ENCODE measurements at regions not wholly inside any gene's neighbourhood (a gene's known extent, or its start where the extent isn't known, plus 50 kb on each side); places are given as distances from the start of the nearest gene placed in this dataset.

DNA sequence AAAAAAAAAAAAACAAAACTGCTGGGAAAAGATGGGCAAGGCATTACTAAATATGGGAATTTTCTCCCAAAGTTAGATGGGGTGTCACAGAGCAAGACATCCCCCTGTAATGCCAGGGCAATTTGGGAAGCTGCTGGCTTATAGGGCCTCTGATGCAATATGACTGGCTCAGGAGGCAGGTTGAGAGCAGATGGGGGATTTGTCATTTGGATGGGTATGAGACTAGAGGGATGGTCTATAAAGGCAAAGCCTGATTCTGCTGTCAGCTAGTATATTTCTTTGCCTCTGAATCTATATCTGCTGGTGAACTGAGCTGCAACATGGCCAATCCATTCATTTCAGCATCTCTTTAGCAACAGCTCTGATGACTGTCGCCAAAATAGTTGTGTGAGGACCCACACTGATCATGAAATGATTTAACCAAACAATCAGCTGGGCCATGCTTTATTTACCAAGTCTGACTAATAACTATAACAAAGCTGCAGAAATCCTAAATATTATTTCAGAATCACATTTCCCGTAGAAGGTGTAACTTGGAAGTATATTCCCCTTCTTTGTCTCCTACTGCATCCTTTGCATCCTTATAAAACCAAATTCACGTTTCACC is 455.1 kb upstream of the ZNF608 start:
- ATAC-seq, result no peak
- TF ChIP-seq, protein P1, sequence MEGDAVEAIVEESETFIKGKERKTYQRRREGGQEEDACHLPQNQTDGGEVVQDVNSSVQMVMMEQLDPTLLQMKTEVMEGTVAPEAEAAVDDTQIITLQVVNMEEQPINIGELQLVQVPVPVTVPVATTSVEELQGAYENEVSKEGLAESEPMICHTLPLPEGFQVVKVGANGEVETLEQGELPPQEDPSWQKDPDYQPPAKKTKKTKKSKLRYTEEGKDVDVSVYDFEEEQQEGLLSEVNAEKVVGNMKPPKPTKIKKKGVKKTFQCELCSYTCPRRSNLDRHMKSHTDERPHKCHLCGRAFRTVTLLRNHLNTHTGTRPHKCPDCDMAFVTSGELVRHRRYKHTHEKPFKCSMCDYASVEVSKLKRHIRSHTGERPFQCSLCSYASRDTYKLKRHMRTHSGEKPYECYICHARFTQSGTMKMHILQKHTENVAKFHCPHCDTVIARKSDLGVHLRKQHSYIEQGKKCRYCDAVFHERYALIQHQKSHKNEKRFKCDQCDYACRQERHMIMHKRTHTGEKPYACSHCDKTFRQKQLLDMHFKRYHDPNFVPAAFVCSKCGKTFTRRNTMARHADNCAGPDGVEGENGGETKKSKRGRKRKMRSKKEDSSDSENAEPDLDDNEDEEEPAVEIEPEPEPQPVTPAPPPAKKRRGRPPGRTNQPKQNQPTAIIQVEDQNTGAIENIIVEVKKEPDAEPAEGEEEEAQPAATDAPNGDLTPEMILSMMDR (IDR thresholded peaks at IDR 0.05), result no peak
- Histone ChIP-seq H3K9me3 (no peaks in the 10 kb centered on the region), H3K4me1 (ENCODE audit: low read depth) (peaks cover 4% of the 10 kb centered on the region), H3K36me3 (ENCODE audit: low read depth) (no peaks in the 10 kb centered on the region), H3K4me3 (no peak overlapping the region)
- no peak for DNase-seq
- intact Hi-C loops (cut with DNase I, micrococcal nuclease), result no loop called here

DNA sequence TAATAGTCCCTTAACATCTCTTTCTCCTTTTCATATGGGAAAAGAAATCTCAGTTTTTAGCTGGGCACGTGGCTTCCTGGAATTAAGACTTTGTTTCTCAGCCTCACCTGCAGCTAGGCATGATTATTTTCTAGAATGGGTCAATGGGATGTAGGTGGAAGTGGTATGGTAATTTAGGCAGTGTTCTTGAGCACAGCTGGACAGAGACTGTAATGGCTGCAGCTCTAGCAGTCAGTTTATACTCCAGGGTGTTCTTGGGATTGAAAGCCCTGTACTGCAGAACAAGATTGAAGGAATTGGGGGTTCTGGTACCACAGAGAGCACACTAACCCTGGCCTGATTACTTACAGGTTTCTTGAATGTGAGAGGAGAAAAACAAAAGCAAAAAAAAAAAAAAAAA is 455.9 kb upstream of the ZNF608 start:
- no peak for ATAC-seq
- no peak for DNase-seq
- Histone ChIP-seq H3K36me3 (ENCODE audit: low read depth) (no peaks in the 10 kb centered on the region), H3K4me1 (ENCODE audit: low read depth) (no peaks in the 10 kb centered on the region), H3K4me3 (no peak overlapping the region), H3K9me3 (no peaks in the 10 kb centered on the region)
- intact Hi-C loops (cut with DNase I, micrococcal nuclease), result no loop called here
- TF ChIP-seq, protein P1 (IDR thresholded peaks at IDR 0.05), result no peak

DNA sequence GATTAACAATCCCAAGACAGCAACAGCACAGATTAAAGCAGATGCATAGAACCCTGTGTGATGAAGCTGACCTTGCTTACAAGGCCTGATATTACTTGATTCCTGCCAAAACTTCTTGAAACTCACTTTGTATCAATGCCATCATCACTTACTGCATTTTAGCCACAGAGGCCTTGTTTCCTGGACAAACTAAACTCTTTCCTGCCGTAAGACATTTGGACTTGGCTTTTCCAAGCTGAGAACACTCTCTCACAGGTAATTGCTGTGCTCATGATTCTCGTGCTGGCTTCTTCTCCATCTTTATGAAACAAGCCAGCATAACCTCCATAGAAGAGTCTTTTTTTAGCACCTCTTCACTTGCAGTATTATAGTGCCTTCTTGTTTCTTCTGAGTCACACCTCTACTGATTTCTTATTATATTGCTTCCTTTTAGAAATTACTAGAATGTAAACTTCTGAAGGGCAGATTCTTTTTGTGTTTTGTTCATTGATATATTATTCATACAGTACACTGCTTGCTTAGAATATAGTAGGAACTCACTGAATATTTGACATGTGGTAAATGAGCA is 456.5 kb upstream of the ZNF608 start:
- Histone ChIP-seq H3K4me3 (no peak overlapping the region), H3K9me3 (no peaks in the 10 kb centered on the region), H3K4me1 (ENCODE audit: low read depth) (no peaks in the 10 kb centered on the region), H3K36me3 (ENCODE audit: low read depth) (no peaks in the 10 kb centered on the region)
- ATAC-seq (no peak), DNase-seq (no peak)
- intact Hi-C loops (cut with DNase I, micrococcal nuclease), result no loop called here
- TF ChIP-seq, protein P1 (IDR thresholded peaks at IDR 0.05), result no peak

DNA sequence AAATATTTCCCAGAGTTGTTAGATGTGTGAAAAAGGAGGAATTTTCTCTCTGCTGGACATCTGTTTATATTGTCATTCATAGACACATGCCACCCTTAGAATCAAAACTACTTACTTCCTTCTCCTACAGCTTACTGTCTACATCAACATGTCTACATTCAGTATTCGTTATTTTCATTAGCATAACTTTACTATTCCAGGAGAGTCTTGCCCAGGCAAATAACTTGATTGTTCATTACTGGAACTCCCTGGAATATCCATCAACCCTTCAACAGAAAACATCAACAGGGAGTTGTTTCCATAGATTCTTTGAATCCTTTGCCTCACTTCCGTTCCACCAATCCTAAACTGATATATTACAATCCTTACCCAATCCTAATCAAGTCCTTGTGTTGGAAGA is 457.5 kb upstream of the ZNF608 start:
- DNase-seq (no peak), ATAC-seq (no peak)
- TF ChIP-seq, protein P1 (IDR thresholded peaks at IDR 0.05), result no peak
- Histone ChIP-seq H3K4me3 (no peak overlapping the region), H3K4me1 (ENCODE audit: low read depth) (no peaks in the 10 kb centered on the region), H3K9me3 (no peaks in the 10 kb centered on the region), H3K36me3 (ENCODE audit: low read depth) (no peaks in the 10 kb centered on the region)
- intact Hi-C loops (cut with DNase I, micrococcal nuclease), result no loop called here

DNA sequence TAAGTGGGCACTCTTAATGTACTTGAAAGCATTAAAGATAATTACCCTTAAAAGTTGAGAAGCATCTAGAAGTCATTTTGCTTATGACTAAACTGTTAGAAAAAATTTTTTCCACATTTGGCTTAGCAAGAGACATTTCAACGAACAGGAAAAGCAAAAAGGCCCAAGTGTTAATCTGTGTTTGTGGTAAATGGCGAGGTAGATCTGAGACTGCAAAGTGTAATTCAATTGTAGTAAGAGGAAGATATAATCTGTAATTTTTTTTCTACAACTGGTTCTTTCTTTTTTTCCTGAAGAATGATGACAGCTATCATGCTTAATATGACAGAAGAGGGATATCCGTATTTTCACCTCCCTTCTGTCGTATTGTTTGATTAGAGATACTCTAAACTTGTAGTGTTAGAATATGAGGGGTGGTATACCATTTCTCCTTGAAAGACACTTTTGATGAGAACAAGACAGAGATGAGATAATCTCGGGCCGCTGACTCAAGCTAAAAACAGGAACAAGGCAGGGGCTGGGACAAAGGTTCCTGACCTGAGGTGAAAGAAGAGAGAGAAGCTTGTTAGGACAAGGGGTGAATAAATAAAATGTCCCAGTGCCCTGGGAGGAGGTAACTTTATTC is 459.3 kb upstream of the ZNF608 start:
- H3K9me3 ChIP-seq, result no peaks in the 10 kb centered on the region
- TF ChIP-seq, protein P1 (IDR thresholded peaks at IDR 0.05), result no peak
- H3K4me3 ChIP-seq, result no peak overlapping the region
- DNase-seq, result no peak
- intact Hi-C loops (cut with DNase I, micrococcal nuclease), result no loop called here
- no peaks in the 10 kb centered on the region for H3K4me1 ChIP-seq (ENCODE audit: low read depth)
- no peak for ATAC-seq
- no peaks in the 10 kb centered on the region for H3K36me3 ChIP-seq (ENCODE audit: low read depth)

All from mucosa of descending colon (tissue), 3 donors.